Gastroesophageal sphincter (tissue), 3 donors: ENCODE measurements at regions not wholly inside any gene's neighbourhood (a gene's known extent, or its start where the extent isn't known, plus 50 kb on each side); places are given as distances from the start of the nearest gene placed in this dataset.

Source experiments
- CTCF ChIP-seq, 4 experiments: fragments of 200-600 bp in 2 of 4; fragments of 450-650 bp in 2 of 4; sonication (generic) in 1 of 4; IDR thresholded peaks; one replicate each; pipeline ENCODE4 v1.5.1; 2017 to 2019; ENCODE audit warnings: antibody characterized with exemption in 4 of 4, mild to moderate bottlenecking in 2 of 4, moderate library complexity in 2 of 4
- EP300 ChIP-seq: sonication (generic); formaldehyde crosslinking; IDR thresholded peaks from one replicate; pipeline ENCODE4 v1.6.1; 2017; ENCODE audit warnings: antibody characterized with exemption, mild to moderate bottlenecking
- POLR2AphosphoS5 ChIP-seq: sonication (generic); formaldehyde crosslinking; IDR thresholded peaks from one replicate; pipeline ENCODE4 v1.6.1; 2017; ENCODE audit warnings: antibody characterized with exemption

DNA sequence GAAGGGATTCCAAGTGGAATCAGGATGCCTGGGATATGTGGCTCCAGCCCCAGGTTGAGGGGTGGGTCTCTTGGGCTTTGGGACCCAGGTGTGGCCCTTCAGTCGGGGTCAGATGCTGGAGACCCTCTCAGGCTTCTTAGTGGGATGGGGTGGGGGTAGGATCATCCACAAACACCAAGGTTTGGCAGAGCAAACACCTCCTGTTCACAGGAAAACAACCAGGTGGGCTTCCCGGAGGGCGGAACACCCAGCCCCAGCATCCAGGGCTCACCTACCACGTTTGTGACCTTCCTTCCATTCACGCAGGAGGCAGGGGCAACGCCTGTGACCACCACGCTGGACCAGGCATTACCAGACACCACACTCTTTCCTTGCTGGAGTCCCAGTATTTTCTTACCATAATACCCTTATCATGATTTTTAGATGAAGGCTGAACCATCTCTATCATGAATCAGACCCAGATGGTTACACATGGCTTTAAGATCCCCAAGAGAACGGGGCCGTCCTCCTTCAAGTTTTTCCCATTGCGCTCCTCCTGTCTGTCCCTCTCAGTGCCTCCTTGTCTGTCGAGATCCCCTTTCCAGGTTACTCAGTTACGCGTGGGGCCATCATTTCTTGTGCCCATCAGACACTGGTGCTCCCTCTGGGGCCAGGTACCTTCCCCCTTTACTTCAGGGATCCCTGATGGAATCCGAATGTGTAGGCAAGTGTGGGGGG, 428.2 kb downstream of the NPHP4 start:
- no peak for TF ChIP-seq EP300
- no peak for TF ChIP-seq CTCF (IDR thresholded peaks at IDR 0.05)
- TF ChIP-seq POLR2AphosphoS5, result no peak
